SK-N-SH treated with all-trans-retinoic acid at 6 μM for 48 hours (cell line): ENCODE measurements at regions not wholly inside any gene's neighbourhood (a gene's known extent, or its start where the extent isn't known, plus 50 kb on each side); places are given as distances from the start of the nearest gene placed in this dataset.

Source experiments
- ARNTL ChIP-seq: fragments of 450-650 bp; formaldehyde crosslinking; IDR thresholded peaks from 2 replicates; pipeline ENCODE4 v1.5.0; 2020; ENCODE audit warnings: low read depth, mild to moderate bottlenecking, moderate library complexity, borderline replicate concordance
- ISL1 ChIP-seq: fragments of 250-450 bp; sonication (Bioruptor Pico); IDR thresholded peaks from 2 replicates; pipeline ENCODE4 v2.1.2; 2022; ENCODE audit warnings: mild to moderate bottlenecking, moderate library complexity
- PPARA ChIP-seq: fragments of 250-450 bp; sonication (Bioruptor Pico); IDR thresholded peaks from 2 replicates; pipeline ENCODE4 v1.5.0; 2020; ENCODE audit warnings: mild to moderate bottlenecking, borderline replicate concordance
- RARB ChIP-seq: fragments of 250-450 bp; sonication (Bioruptor Pico); IDR thresholded peaks from 2 replicates; pipeline ENCODE4 v1.8.0; 2021; ENCODE audit warnings: mild to moderate bottlenecking, moderate library complexity
- ZNF565 ChIP-seq: fragments of 450-650 bp; formaldehyde crosslinking; conservative IDR thresholded peaks from 2 replicates; pipeline ENCODE4 v1.5.0; 2020; ENCODE audit warnings: low read depth, mild to moderate bottlenecking, moderate library complexity
- ZNF70 ChIP-seq: fragments of 450-650 bp; formaldehyde crosslinking; IDR thresholded peaks from 2 replicates; pipeline ENCODE4 v1.5.0; 2020; ENCODE audit warnings: mild to moderate bottlenecking, moderate library complexity
- TF ChIP-seq, protein P1 (sequence below): fragments of 250-450 bp; sonication (Bioruptor Pico); IDR thresholded peaks from 2 replicates; pipeline ENCODE4 v1.8.0; 2021; ENCODE audit warnings: low read depth, mild to moderate bottlenecking, moderate library complexity, borderline replicate concordance

- TF ChIP-seq ARNTL (CRISPR knock-in tag) (no peak), ZNF565 (CRISPR knock-in tag) (no peak), ISL1 (CRISPR knock-in tag) (no peak), ZNF70 (CRISPR knock-in tag) (no peak), RARB (CRISPR knock-in tag) (no peak), PPARA (CRISPR knock-in tag) (no peak)
- TF ChIP-seq, protein P1, sequence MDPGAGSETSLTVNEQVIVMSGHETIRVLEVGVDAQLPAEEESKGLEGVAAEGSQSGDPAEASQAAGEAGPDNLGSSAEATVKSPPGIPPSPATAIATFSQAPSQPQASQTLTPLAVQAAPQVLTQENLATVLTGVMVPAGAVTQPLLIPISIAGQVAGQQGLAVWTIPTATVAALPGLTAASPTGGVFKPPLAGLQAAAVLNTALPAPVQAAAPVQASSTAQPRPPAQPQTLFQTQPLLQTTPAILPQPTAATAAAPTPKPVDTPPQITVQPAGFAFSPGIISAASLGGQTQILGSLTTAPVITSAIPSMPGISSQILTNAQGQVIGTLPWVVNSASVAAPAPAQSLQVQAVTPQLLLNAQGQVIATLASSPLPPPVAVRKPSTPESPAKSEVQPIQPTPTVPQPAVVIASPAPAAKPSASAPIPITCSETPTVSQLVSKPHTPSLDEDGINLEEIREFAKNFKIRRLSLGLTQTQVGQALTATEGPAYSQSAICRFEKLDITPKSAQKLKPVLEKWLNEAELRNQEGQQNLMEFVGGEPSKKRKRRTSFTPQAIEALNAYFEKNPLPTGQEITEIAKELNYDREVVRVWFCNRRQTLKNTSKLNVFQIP (CRISPR knock-in tag), result no peak
Observed at GRCh38 chr7:42687211-42688055, 224.4 kb downstream of the C7orf25 start.
